HG02884 (cell line): ENCODE measurements at regions not wholly inside any gene's neighbourhood (a gene's known extent, or its start where the extent isn't known, plus 50 kb on each side); places are given as distances from the start of the nearest gene placed in this dataset.
"Not testable (repeated sequence)": the region's sequence is repeated elsewhere in the genome, so short reads cannot be mapped to it uniquely, and the experiment has no call there.

Experiments
- ATAC-seq: cut with Tn5 transposase; IDR thresholded peaks from one replicate; pipeline ENCODE4 v1.9.1; 2021; ENCODE audit warnings: mild to moderate bottlenecking, moderate library complexity; ENCODE audit not compliant: unreplicated experiment

DNA sequence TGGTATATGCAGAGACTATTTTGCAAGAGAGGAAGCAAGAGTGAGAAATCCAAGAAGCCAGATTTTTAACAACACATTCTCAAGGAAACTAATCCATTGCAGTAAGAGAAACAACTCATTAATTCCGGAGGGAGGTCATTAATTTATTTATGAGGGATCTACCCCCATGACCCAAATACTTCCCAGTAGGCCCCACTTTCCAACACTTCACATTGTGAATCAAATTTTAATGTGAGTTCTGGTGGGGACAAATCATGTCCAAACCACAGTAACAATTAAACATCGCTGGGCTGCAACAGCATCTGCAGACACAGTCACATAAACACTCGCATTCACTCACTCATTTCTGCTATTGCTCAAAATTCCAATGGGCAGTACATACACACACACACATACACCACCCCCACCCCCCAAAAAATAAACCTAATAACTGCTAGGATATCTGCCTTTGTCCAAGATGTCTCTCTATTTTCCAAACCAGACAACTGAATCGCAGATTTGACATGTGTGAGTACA lies 1483.7 kb downstream of the PCDH9 start:
- ATAC-seq: no peak

GRCh38 chr13:65744836-65745235 lies 1485.3 kb downstream of the PCDH9 start:
- ATAC-seq: no peak

GRCh38 chr13:65733110-65733509 lies 1497.0 kb downstream of the PCDH9 start:
- no peak for ATAC-seq

DNA sequence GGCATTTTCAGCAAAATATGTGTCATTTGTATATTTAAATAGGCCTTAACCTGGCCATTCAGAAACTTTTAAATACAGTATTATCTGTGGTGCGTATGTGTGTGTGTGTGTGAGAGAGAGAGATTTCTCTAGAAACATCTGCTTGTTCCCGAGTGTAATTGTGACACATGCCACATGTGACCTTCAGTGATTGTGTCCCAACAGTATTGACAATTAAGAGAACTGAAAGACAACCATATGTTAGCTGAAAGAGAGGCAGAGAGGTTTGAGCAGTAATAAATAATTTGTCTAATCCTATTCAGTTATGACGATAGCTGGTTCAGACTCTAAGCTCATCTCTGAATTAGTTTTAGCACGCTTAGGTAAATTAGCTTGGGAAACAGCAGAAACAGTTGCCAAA lies 1503.1 kb downstream of the PCDH9 start:
- no peak for ATAC-seq

GRCh38 chr13:65725006-65725405 lies 1505.1 kb downstream of the PCDH9 start:
- ATAC-seq: no peak

DNA sequence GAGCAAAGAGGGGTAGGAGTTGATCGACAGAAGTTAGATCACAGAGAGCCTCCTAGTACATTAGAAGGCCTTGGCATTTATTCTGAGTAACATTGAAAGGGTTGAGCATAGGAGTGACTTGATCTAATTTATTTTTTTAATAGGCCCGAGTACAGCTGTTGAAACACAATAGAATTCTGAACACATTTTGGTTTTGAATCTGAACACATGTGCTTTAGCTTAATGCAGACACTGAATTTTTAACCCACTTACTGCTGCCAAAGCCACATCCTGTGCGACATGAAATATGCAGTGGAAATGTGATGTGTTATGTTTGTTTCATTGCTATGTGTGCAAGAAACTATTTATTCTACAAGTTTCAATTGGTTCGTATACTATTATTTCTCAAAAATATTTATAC lies 1505.9 kb downstream of the PCDH9 start:
- ATAC-seq: no peak

- ATAC-seq: no peak
Observed at GRCh38 chr13:65722506-65722905, 1507.6 kb downstream of the PCDH9 start.

DNA sequence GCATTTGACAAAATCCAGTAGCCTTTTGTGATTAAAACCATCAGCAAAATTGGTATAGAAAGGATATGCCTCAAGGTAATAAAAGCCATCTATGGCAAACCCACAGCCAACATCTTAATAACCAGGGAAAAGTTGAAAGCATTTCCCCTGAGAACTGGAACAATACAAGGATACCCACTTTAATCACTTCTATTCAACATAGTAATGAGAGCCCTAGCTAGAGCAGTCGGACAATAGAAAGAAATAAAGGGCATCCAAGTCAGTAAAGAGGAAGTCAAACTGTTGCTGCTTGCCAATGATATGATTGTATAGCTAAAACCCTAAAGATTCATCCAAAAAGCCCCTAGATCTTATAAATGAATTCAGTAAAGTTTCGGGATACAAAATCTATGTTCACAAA lies 1510.3 kb downstream of the PCDH9 start:
- ATAC-seq: no peak

GRCh38 chr13:65710514-65710913 lies 1519.6 kb downstream of the PCDH9 start:
- no peak for ATAC-seq

GRCh38 chr13:65697843-65698242 lies 1532.3 kb downstream of the PCDH9 start:
- ATAC-seq: no peak

DNA sequence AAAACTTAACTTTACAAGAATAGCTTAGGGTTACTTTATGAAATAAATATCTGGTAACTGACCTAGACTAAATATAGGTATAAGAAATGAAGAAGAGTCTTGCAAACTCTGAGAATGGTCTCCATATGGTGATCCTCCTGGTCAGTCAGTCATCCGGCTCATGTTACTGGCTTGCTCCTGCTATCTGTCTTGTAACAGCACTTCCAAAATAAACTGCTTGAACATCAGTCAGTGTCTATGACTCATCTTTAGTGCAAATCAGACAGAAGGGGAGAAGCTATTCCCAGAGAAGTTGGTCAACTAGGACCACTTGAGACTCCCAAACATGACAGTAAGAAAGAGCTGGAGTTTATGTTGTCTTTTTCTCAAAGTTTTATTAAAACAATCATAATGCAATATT lies 1550.9 kb downstream of the PCDH9 start:
- no peak for ATAC-seq

DNA sequence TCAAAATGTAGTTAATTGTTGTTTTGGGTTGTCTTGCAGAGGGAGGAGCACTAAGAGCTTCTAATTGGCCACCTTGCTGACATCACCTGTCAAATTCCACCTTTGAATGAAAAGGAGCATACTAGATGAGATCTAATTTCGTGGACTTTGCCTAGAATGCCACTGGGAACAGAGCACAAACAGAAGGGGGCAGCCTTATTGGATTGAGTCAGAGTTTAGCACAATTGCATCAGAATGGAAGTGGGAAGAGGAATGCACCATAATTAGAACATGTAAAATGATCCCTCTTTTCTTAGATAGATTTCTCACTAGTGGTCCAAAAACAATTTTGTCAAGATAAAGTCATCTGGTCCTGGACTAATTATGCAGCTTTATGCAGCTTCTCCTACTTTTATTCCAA lies 1552.2 kb downstream of the PCDH9 start:
- ATAC-seq: no peak

- not testable (repeated sequence) for ATAC-seq
Observed at GRCh38 chr13:65675383-65675782, 1554.8 kb downstream of the PCDH9 start.

- ATAC-seq: no peak
Observed at GRCh38 chr13:65670014-65670625, 1560.0 kb downstream of the PCDH9 start.

DNA sequence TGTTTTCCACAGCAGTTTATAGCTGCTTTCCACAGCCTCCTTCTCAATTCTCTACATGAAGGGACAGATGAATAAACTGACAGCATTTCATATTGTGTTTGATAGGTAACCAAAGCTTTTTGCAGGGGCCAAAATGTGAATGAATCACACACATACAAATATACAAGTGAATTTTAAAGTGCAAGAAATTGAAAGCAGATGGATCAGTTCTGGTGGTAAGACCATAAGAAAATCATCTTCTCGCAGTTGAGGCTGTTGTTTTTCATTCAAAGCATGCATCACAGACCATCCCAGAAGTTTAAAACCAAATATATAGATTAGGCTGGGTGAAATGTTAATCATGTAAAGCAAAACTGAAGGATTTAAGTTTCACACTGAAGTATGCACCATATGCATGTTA lies 1569.4 kb downstream of the PCDH9 start:
- ATAC-seq: no peak

GRCh38 chr13:65656740-65657329 lies 1573.3 kb downstream of the PCDH9 start:
- ATAC-seq: no peak

DNA sequence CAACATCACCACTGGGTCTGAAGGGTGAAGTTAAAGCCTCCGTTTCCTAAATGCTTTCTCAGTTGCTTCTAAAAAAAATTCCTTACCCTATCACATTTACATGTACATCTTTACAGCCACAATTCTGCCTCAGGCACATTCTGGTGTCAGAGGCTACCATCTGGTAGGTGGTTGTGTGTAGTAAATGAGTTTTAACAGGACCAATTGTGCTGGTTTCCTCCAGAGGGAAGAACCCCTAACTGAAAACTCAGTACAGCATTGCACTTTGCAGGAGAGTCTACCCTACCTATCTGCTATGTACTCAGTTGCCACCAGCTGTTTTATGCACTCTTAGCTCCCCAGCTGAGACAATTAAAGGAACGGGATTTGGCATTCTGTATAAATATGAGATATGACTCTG lies 1576.5 kb downstream of the PCDH9 start:
- ATAC-seq: no peak

GRCh38 chr13:65650321-65650720 lies 1579.8 kb downstream of the PCDH9 start:
- no peak for ATAC-seq

DNA sequence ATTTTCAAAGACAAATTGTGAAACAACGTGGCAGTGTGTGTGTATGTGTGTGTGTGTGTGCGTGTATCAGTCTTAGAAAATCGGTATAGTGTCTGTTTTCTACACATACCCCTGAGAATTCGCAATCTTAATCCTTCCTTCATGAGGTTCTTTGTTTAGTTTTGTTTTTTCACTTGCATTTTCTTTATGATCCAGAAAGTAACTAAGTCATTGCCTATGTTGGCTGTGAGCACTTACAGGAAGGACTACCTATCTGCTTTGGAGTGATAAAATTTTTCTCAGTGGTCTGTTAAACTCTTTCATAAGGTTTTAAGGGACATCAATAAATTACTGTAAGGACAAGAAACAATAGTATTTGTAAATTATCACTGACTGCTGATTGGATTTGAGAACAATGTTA lies 1587.1 kb downstream of the PCDH9 start:
- ATAC-seq: no peak

DNA sequence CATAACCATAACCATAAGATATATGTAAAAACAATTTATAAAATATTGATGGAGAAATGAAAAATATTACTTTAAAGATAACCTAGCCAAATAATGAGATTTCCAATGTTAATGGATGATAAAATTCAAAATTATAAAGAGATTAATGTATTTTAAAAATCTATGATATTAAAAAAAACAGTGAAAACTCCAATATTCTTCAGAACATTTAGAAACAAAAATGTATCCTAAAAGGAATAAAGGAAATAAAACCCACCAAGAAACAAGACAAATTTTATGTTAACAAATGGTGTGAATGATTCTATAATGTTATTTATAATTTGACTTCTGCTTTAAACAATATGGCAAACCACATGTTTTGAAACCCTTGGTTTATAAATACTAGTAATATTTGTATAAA lies 1587.8 kb downstream of the PCDH9 start:
- no peak for ATAC-seq

DNA sequence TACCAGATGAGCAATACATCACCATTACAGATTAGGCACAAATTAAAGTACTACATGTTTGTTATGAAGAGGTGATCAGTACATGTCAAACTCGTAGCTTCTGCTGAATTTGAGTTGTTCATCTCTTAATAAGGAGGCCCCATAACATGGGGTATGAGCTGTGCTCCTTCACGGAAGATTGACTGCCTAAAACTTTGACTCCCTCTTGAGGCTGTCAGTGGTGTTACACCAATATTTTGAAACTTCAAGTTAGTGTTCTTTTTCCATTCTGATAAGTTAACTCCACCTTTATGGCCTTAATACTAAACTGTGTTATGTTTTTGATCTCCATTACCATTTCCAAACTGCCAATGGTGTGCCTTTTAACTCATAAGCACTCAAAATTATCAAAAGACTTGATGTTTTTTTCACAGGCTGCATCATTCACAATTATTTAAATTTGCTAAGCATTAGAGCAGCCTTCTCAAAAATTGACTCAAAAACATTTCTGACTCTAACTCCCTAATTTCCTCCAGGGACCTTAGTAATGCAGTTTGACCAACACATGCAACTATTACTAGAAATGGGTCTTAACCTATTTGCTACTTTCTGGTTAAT lies 1591.5 kb downstream of the PCDH9 start:
- ATAC-seq: peak; percentile 89

- ATAC-seq: no peak
Observed at GRCh38 chr13:65633806-65634205, 1596.3 kb downstream of the PCDH9 start.
